Omental fat pad (tissue), 3 donors: ENCODE measurements at regions not wholly inside any gene's neighbourhood (a gene's known extent, or its start where the extent isn't known, plus 50 kb on each side); places are given as distances from the start of the nearest gene placed in this dataset.

Source experiments
- ATAC-seq: fragments of 150-250 bp; one replicate; pipeline ENCODE4 v1.9.1; 2016; ENCODE audit warnings: mild to moderate bottlenecking, moderate library complexity; ENCODE audit not compliant: low FRiP score
- DNase-seq: peaks from one replicate; pipeline ENCODE4 v3.0.0-alpha.2; 2019; ENCODE audit warnings: low spot score
- CTCF ChIP-seq, 3 donors: fragments of 450-650 bp; IDR thresholded peaks; one replicate each; pipeline ENCODE4 v1.5.1; 2016 to 2017; ENCODE audit warnings: antibody characterized with exemption in 3 of 3, mild to moderate bottlenecking in 3 of 3, moderate library complexity in 2 of 3

DNA sequence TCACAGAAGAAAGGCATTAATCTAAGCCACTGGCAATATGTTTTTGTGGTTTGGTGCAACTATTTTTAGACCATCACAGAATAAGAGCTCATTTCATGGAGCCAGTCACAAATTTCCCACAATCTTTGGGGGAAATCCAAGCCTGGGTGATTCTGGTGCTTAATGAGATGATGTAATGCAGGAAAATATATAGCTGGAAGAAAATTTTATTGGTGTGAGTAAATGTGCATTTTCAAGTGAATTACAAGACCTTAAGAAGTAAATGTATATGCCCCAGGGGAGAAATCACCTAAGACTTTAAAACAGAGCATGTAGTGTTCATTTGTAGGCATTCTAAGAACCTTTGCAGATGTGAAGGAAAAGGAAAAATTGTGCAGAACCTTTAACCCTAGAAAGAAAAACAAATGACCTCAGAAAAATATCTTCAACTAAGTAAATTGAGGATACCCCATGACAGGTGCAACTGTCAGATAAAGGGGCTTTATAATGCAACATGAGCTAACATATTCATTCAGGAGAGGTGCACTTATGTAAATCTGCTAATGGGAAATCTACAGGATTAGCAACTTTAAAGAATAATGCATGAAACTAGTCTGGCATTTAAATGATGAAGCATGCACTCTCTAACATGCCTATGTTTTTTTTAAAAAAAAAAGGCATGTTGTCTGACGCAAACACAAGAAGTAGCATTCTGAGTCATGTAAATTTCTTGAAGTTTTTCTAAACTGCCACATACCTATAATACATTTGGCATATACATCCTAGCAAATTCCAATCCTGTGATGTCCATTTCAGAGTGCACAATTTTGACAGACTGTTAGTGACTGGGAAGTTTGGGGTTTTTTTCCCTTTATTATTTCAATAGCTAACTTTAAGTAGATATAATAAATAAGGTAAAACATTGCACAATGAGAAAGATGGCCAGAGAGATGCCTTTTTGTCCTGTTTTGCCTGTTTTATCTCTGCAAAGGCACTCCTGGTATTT, 105.1 kb downstream of the MEX3B start:
- ATAC-seq (no peak), DNase-seq (no peak)
- no peak for TF ChIP-seq CTCF (IDR thresholded peaks at IDR 0.05)

- no peak for TF ChIP-seq CTCF (IDR thresholded peaks at IDR 0.05)
- ATAC-seq (no peak), DNase-seq (no peak)
Observed at GRCh38 chr15:81939604-81940440, 106.0 kb downstream of the MEX3B start.

GRCh38 chr15:81937189-81937588, 108.6 kb downstream of the MEX3B start:
- TF ChIP-seq CTCF (IDR thresholded peaks at IDR 0.05), result no peak

DNA sequence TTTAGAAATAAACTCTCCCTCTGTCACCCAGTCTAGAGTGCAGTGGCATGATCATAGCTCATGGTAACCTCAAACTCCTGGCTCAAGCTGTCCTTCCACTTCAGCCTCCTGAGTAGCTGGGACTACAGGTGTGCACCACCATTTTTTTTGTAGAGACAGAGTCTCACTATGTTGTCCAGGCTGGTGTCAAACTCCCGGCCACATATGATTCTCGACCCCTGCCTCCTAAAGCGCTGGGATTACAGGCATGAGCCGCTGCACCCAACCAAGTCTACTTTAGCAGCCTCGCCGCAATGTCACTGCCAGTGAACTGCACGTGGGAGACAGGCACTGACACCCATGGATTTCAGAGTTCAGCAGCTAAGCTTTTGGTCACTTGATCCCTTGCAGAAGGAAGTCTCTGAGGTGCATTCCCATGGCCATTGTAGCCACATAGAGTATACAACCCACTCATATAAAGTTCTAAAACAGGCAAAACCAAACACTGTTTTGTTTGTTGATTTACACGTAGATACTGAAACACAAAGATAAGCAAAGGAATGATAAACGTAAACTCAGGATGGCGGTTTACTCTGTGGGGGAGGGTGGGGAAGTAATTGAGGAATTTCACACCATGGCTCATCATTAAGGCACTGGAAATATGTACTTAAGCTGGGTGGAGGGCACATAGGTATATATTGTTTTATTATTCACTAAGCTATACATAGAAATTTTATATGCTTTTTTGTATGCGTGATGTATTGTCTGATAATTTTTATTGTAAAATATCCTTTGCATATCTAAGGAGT, 115.0 kb downstream of the MEX3B start:
- ATAC-seq (no peak), DNase-seq (no peak)
- no peak for TF ChIP-seq CTCF (IDR thresholded peaks at IDR 0.05)

More at GRCh38 chr15:81937189-81937588, 108.6 kb downstream of the MEX3B start:
- ATAC-seq (no peak), DNase-seq (no peak)

DNA sequence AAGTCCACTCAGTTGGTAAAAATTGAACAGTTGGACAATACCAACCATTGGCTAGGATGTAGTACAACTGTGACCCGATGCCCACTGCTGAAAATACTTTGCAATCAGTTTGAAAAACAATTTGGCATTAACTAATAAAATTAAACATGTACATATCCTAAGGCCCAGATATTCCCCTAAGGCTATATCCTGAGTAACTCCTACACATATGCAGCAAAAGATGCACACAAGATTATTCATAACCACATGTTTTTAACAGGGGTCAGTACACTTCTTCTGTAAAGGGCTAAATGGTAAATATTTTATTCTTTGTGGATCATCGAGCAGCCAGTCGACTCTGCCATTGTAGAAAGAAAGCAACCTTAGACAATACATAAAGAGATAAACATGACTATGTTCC, 116.3 kb downstream of the MEX3B start:
- no peak for TF ChIP-seq CTCF (IDR thresholded peaks at IDR 0.05)
- ATAC-seq (no peak), DNase-seq (no peak)

DNA sequence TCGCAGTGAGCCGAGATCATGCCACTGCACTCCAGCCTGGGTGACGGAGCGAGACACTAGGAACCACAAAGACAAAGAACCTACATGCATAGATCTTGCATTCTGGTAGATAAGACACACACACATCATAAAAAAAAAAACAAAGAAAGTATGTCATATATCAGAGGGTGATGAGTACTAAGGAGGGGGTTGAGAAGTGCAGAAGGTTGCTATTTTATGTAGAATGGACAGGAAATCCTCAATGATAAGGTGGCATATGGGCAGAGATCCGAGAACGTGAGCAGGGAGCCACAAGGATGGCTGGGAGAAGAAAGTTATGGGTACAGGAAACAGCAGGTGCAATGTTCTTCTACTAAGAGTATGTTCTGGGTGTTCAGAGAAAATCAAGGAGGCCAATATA, 118.8 kb downstream of the MEX3B start:
- no peak for TF ChIP-seq CTCF (IDR thresholded peaks at IDR 0.05)
- no peak for ATAC-seq
- no peak for DNase-seq
